ENCODE measurements at regions not wholly inside any gene's neighbourhood (a gene's known extent, or its start where the extent isn't known, plus 50 kb on each side); places are given as distances from the start of the nearest gene placed in this dataset.

DNA sequence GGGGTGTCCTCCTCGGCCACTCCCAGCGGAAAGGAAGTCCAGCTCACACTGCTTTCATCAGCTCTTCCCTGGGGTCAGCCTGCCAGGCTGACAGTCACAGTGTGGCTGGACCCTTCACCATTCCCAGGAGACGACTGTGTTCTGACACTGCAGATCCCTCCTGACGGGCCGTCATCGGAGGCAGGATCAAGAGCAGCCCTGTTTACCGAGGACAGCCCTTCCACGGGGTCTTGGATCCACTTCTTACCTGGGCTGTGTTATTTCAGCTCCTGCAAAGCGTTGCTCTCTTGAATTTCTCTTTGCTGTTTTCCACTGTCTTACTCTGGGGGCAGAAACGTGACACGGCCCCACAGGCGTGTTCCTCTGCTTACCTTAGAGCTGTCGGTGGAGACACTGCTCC lies 149.9 kb upstream of the SOX1 start:
- TF ChIP-seq EP300 (IDR thresholded peaks at IDR 0.05) (no peak), POLR2A (IDR thresholded peaks at IDR 0.05; ENCODE audit: low read length) (no peak)
- TF ChIP-seq, protein P1, sequence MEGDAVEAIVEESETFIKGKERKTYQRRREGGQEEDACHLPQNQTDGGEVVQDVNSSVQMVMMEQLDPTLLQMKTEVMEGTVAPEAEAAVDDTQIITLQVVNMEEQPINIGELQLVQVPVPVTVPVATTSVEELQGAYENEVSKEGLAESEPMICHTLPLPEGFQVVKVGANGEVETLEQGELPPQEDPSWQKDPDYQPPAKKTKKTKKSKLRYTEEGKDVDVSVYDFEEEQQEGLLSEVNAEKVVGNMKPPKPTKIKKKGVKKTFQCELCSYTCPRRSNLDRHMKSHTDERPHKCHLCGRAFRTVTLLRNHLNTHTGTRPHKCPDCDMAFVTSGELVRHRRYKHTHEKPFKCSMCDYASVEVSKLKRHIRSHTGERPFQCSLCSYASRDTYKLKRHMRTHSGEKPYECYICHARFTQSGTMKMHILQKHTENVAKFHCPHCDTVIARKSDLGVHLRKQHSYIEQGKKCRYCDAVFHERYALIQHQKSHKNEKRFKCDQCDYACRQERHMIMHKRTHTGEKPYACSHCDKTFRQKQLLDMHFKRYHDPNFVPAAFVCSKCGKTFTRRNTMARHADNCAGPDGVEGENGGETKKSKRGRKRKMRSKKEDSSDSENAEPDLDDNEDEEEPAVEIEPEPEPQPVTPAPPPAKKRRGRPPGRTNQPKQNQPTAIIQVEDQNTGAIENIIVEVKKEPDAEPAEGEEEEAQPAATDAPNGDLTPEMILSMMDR (IDR thresholded peaks at IDR 0.05), result no peak

Measured in A549 (cell line).